B cell (primary cell): ENCODE measurements at regions not wholly inside any gene's neighbourhood (a gene's known extent, or its start where the extent isn't known, plus 50 kb on each side); places are given as distances from the start of the nearest gene placed in this dataset.
A peak's percentile ranks its signal among the peaks of the same experiment; 100 is the strongest.

Source experiments
- ATAC-seq: fragments of 200-7000 bp; cut with Tn5 transposase; one replicate; pipeline ENCODE4 v1.10.0; 2021; ENCODE audit warnings: low read depth, mild to moderate bottlenecking, moderate number of reproducible peaks, moderate library complexity
- CTCF ChIA-PET: fragments of 350-600 bp; sonication (Branson Sonifier 250); formaldehyde crosslinking; loops from one replicate; lab custom pipeline; 2021; ENCODE audit warnings: antibody characterized with exemption, inconsistent platforms; lab: Charles Lee
- POLR2A ChIA-PET: fragments of 350-600 bp; sonication (Branson Sonifier 250); formaldehyde crosslinking; loops from one replicate; lab custom pipeline; 2021; ENCODE audit warnings: antibody characterized with exemption; lab: Charles Lee
- DNase-seq: peaks from one replicate; pipeline ENCODE4 v3.0.0; 2013
- H2AFZ ChIP-seq: 2 replicates; pipeline ENCODE4 v1.6.1; 2012; ENCODE audit warnings: mild to moderate bottlenecking, low read depth, low read length; ENCODE audit not compliant: insufficient read depth, poor library complexity, severe bottlenecking
- H3K27ac ChIP-seq, 2 donors: 1 replicate in 1 of 2; 2 replicates in 1 of 2; pipeline ENCODE4 v1.5.1; 2012 to 2013; ENCODE audit warnings: low read length in 2 of 2, mild to moderate bottlenecking in 2 of 2, moderate library complexity in 1 of 2
- H3K27me3 ChIP-seq, 4 experiments: fragments of 200-600 bp in 1 of 4; sonication (generic) in 1 of 4; replicated peaks in 1 of 4; 1 replicate in 2 of 4; 2 replicates in 2 of 4; pipeline versions ENCODE4 v1.6.1 to v1.7.0; 2013 to 2016; ENCODE audit warnings: low read length in 3 of 4, mild to moderate bottlenecking in 2 of 4, mixed read lengths in 1 of 4, moderate library complexity in 1 of 4; ENCODE audit not compliant: insufficient read depth in 4 of 4, control insufficient read depth in 3 of 4; ENCODE audit errors: control extremely low read depth in 1 of 4
- H3K36me3 ChIP-seq, 2 experiments: replicated peaks in 1 of 2; 1 replicate in 1 of 2; 2 replicates in 1 of 2; pipeline versions ENCODE4 v1.6.1 to v1.7.1; 2013; ENCODE audit warnings: low read length in 1 of 2; ENCODE audit not compliant: insufficient read depth in 2 of 2, control insufficient read depth in 1 of 2; ENCODE audit errors: control extremely low read depth in 1 of 2, extremely low read depth in 1 of 2
- H3K4me1 ChIP-seq, 2 donors: fragments of 200-600 bp in 1 of 2; sonication (generic) in 1 of 2; 1 replicate in 1 of 2; 2 replicates in 1 of 2; pipeline versions ENCODE4 v1.5.1 to v1.6.1; 2013 to 2017; ENCODE audit warnings: low read length in 2 of 2; ENCODE audit not compliant: control insufficient read depth in 2 of 2, insufficient read depth in 2 of 2
- H3K4me2 ChIP-seq: replicated peaks from 2 replicates; pipeline ENCODE3; 2012; ENCODE audit warnings: mild to moderate bottlenecking, low read depth, low read length; ENCODE audit not compliant: poor library complexity, severe bottlenecking
- H3K4me3 ChIP-seq, 5 experiments: fragments of 200-600 bp in 1 of 5; sonication (generic) in 1 of 5; 1 replicate in 3 of 5; 2 replicates in 2 of 5; pipeline versions ENCODE4 v1.5.1 to v1.7.0; 2011 to 2016; ENCODE audit warnings: low read length in 4 of 5, mild to moderate bottlenecking in 4 of 5, low read depth in 2 of 5, control low read depth in 1 of 5, moderate library complexity in 1 of 5; ENCODE audit not compliant: insufficient read depth in 1 of 5; ENCODE audit errors: control extremely low read depth in 1 of 5, extremely low read depth in 1 of 5
- H3K79me2 ChIP-seq: fragments of 200-600 bp; sonication (generic); one replicate; pipeline ENCODE4 v1.6.0; 2016; ENCODE audit warnings: low read length; ENCODE audit not compliant: control insufficient read depth, insufficient read depth
- H3K9ac ChIP-seq: fragments of 200-600 bp; sonication (generic); 2 replicates; pipeline ENCODE4 v1.6.1; 2017; ENCODE audit warnings: mild to moderate bottlenecking, low read length, moderate library complexity
- H3K9me3 ChIP-seq, 3 donors: one replicate each; pipeline versions ENCODE4 v1.6.1 to v1.7.1; 2013; ENCODE audit warnings: low read length in 2 of 3; ENCODE audit not compliant: control insufficient read depth in 2 of 3, insufficient read depth in 1 of 3; ENCODE audit errors: control extremely low read depth in 1 of 3
- H4K20me1 ChIP-seq: 2 replicates; pipeline ENCODE4 v1.6.0; 2012; ENCODE audit warnings: mild to moderate bottlenecking, low read length; ENCODE audit not compliant: insufficient read depth, control insufficient read depth, poor library complexity, severe bottlenecking
- H3K27ac Mint-ChIP-seq: one replicate; pipeline ENCODE4 v1.8.0; 2021; ENCODE audit warnings: mixed read lengths
- H3K27me3 Mint-ChIP-seq: one replicate; pipeline ENCODE4 v1.8.0; 2021; ENCODE audit warnings: mixed read lengths
- H3K4me1 Mint-ChIP-seq: one replicate; pipeline ENCODE4 v1.8.0; 2021; ENCODE audit warnings: mixed read lengths
- H3K4me3 Mint-ChIP-seq: one replicate; pipeline ENCODE4 v1.8.0; 2021; ENCODE audit warnings: mixed read lengths
- H3K9me3 Mint-ChIP-seq: one replicate; pipeline ENCODE4 v1.8.0; 2022; ENCODE audit warnings: mixed read lengths; ENCODE audit not compliant: insufficient read depth
- CTCF ChIP-seq: fragments of 200-600 bp; IDR thresholded peaks from one replicate; pipeline ENCODE4 v1.8.0; 2022; ENCODE audit warnings: antibody characterized with exemption, mild to moderate bottlenecking
- EZH2 ChIP-seq: IDR thresholded peaks from 2 replicates; pipeline ENCODE4 v1.6.1; 2012; ENCODE audit warnings: borderline replicate concordance, low read depth, mild to moderate bottlenecking, moderate library complexity, low read length; ENCODE audit not compliant: insufficient read depth, poor library complexity, severe bottlenecking
- WGBS: methylation state at CpG from one replicate; pipeline ENCODE4 v1.1.5; 2013; ENCODE audit warnings: missing lambda C conversion rate; ENCODE audit not compliant: insufficient coverage; 5-methylcytosine and 5-hydroxymethylcytosine counted together
- intact Hi-C: fragments of 100-400 bp; cut with micrococcal nuclease; formaldehyde crosslinking; loops from one replicate; pipeline ENCODE4 v1.10.0; 2022

- H3K4me1 ChIP-seq: peaks cover 35 to 42% of the 10 kb centered on the region in 2 donors
- H3K4me2 ChIP-seq: no peak overlapping the region
- DNase-seq: no peak
- intact Hi-C loops: no loop called here
- ChIA-PET CTCF (no interaction called here), POLR2A (no interaction called here)
- WGBS: over 99% methylated on average over 13 of the region's 13 CpGs
- no peaks in the 10 kb centered on the region for H4K20me1 ChIP-seq
- H3K79me2 ChIP-seq: no peaks in the 10 kb centered on the region
- H3K9me3 ChIP-seq: peaks cover 0 to 30% (median 3%) of the 10 kb centered on the region in 3 donors
- peak overlapping the region; percentile 34 for H3K27ac Mint-ChIP-seq
- H3K9ac ChIP-seq: no peak overlapping the region
- no peak for TF ChIP-seq CTCF
- no peak for TF ChIP-seq EZH2
- H3K36me3 ChIP-seq: no peaks in the 10 kb centered on the region
- H3K4me3 Mint-ChIP-seq: no peak overlapping the region
- H2AFZ ChIP-seq: no peak overlapping the region
- H3K4me1 Mint-ChIP-seq: peaks cover 43% of the 10 kb centered on the region
- no peak for ATAC-seq
- peaks cover 0 to 39% (median 9%) of the 10 kb centered on the region in 4 experiments for H3K27me3 ChIP-seq
- no peak overlapping the region for H3K27ac ChIP-seq
- H3K27me3 Mint-ChIP-seq: peaks cover 37% of the 10 kb centered on the region
- no peak overlapping the region for H3K4me3 ChIP-seq
- no peaks in the 10 kb centered on the region for H3K9me3 Mint-ChIP-seq
These were observed 337.9 kb downstream of the QKI start for GRCh38 chr6:163752446-163752845.

- Histone ChIP-seq H3K27ac (no peak overlapping the region), H3K9ac (peak overlapping the region; percentile 19), H2AFZ (peak overlapping the region; percentile 31), H4K20me1 (no peaks in the 10 kb centered on the region), H3K9me3 (peaks cover 0 to 31% (median 3%) of the 10 kb centered on the region in 3 donors), H3K36me3 (no peaks in the 10 kb centered on the region), H3K4me1 (peaks cover 25 to 28% of the 10 kb centered on the region in 2 donors), H3K79me2 (no peaks in the 10 kb centered on the region), H3K4me2 (peak overlapping the region; percentile 46), H3K27me3 (peaks cover 0 to 41% (median 9%) of the 10 kb centered on the region in 4 experiments), H3K4me3 (peak overlapping the region in 3 of 5 experiments; percentile 2 to 23 (median 19))
- Mint-ChIP-seq H3K27ac (no peak overlapping the region), H3K4me1 (peaks cover 32% of the 10 kb centered on the region), H3K4me3 (peak overlapping the region; percentile 54), H3K27me3 (peaks cover 42% of the 10 kb centered on the region), H3K9me3 (no peaks in the 10 kb centered on the region)
- TF ChIP-seq CTCF (no peak), EZH2 (no peak)
- intact Hi-C loops: no loop called here
- DNase-seq: no peak
- POLR2A ChIA-PET: no interaction called here
- ATAC-seq: no peak
- CTCF ChIA-PET: no interaction called here
- 37% methylated on average over 13 of the region's 18 CpGs for WGBS
These were observed 336.6 kb downstream of the QKI start for GRCh38 chr6:163751032-163751525.
